ENCODE measurements at regions not wholly inside any gene's neighbourhood (a gene's known extent, or its start where the extent isn't known, plus 50 kb on each side); places are given as distances from the start of the nearest gene placed in this dataset.

DNA sequence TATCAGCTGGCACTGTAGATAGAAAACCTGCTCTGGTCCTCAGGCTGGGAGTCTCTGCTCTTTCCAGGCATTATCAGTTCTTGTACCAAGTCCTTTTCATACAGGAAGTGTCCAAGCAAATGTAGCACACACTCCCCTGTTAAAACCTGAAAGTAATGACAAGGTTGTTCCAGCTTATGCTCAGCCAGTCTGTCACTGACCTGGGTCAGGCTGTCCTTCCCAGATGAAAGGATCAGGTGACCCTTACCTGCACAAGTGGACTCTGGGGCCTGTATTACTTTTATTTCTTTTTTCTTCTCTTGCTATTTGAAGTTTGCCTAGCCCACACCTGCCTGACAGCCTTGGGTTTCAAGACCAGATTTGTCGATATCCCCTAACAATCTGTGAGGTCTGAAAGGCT is 156.3 kb upstream of the SESN3 start:
- no peak for TF ChIP-seq POLR2A (IDR thresholded peaks at IDR 0.05)
- TF ChIP-seq CTCF (IDR thresholded peaks at IDR 0.05) = no peak

Measured in lower leg skin (tissue), 3 donors.